Heart left ventricle (tissue), 16 donors: ENCODE measurements at regions not wholly inside any gene's neighbourhood (a gene's known extent, or its start where the extent isn't known, plus 50 kb on each side); places are given as distances from the start of the nearest gene placed in this dataset.

Experiments
- ATAC-seq, 4 donors: fragments of 200-7000 bp; cut with Tn5 transposase; one replicate each; pipeline ENCODE4 v1.9.1; 2020 to 2022; ENCODE audit warnings: moderate library complexity in 4 of 4, mild to moderate bottlenecking in 3 of 4, moderate number of reproducible peaks in 1 of 4
- DNase-seq, 5 donors: peaks; one replicate each; pipeline ENCODE4 v3.0.0-alpha.2; 2020
- H3K27ac ChIP-seq, 12 donors: fragments of 200-600 bp; sonication (generic) in 4 of 12; one replicate each; pipeline versions ENCODE4 v1.5.0 to v1.8.0; 2016 to 2022; ENCODE audit warnings: mild to moderate bottlenecking in 2 of 12
- H3K27me3 ChIP-seq, 9 donors: fragments of 200-600 bp; sonication (generic) in 2 of 9; one replicate each; pipeline versions ENCODE4 v1.5.1 to v1.8.0; 2016 to 2022; ENCODE audit warnings: mild to moderate bottlenecking in 3 of 9
- H3K36me3 ChIP-seq, 9 donors: fragments of 200-600 bp; sonication (generic) in 2 of 9; one replicate each; pipeline versions ENCODE4 v1.5.0 to v1.8.0; 2018 to 2022; ENCODE audit warnings: mild to moderate bottlenecking in 2 of 9
- H3K4me1 ChIP-seq, 12 donors: fragments of 200-600 bp; sonication (generic) in 4 of 12; one replicate each; pipeline versions ENCODE4 v1.5.0 to v1.8.0; 2016 to 2022; ENCODE audit warnings: mild to moderate bottlenecking in 3 of 12
- H3K4me3 ChIP-seq, 12 donors: fragments of 200-600 bp; sonication (generic) in 4 of 12; one replicate each; pipeline versions ENCODE4 v1.5.0 to v1.8.0; 2017 to 2022; ENCODE audit warnings: mild to moderate bottlenecking in 9 of 12, moderate library complexity in 4 of 12
- H3K9me3 ChIP-seq, 12 donors: fragments of 200-600 bp; sonication (generic) in 4 of 12; one replicate each; pipeline versions ENCODE4 v1.5.0 to v1.8.0; 2016 to 2022; ENCODE audit warnings: mild to moderate bottlenecking in 1 of 12
- POLR2A ChIP-seq, 2 donors: fragments of 450-650 bp; IDR thresholded peaks; one replicate each; pipeline ENCODE4 v1.6.1; 2017; ENCODE audit warnings: antibody characterized with exemption in 2 of 2, mild to moderate bottlenecking in 2 of 2, moderate library complexity in 2 of 2
- WGBS, 4 donors: extraction: QIAGEN DNeasy Blood & Tissue Kit in 2 of 4; methylation state at CpG; one replicate each; pipeline versions ENCODE4 v1.1.5 to v1.1.7; 2013 to 2018; 5-methylcytosine and 5-hydroxymethylcytosine counted together
- intact Hi-C, 10 donors: fragments of 100-400 bp; cut with DNase I; formaldehyde crosslinking; loops; one replicate each; pipeline versions ENCODE4 v1.11.1 to v1.14.2; 2022
- TF ChIP-seq, protein P1 (sequence below), 12 donors: fragments of 200-600 bp; sonication (generic) in 4 of 12; IDR thresholded peaks; one replicate each; pipeline versions ENCODE4 v1.5.0 to v1.8.0; 2018 to 2022; ENCODE audit warnings: antibody characterized with exemption in 12 of 12, mild to moderate bottlenecking in 5 of 12
- donor health status: ischemic (EF 13 %, LVEDD 7.1; RV severe dilation, severe dysfunction).
- donor health status: healthy with polysubstance abuse.
- donor health status: DM: no; HTN: yes; CAD: no.
- donor health status: DM: no; HTN: no; CAD: no.
- donor health status: ischemic (EF 25% LVEDD 6.9; RV normal size, moderate dysfunction).
- donor health status: ischemic (EF 25% LVEDD 5.7; RV mildly dilated, moderate dysfunction).
- donor health status: healthy.
- donor health status: DM: yes; HTN: yes; CAD: no.
- donor health status: ischemic (EF 35%, LVEDD 5.7; RV mildly dilated, moderate dysfunction).
- donor health status: nonischemic (EF 11% LVEDD 7.7; RV severe dilation, severe dysfunction).
- donor health status: DM: yes; HTN: yes; CAD: no.
- donor health status: PGD.
- donor health status: ischemic (EF 29% LVEDD 5.4; RV normal size, mild dysfunction).
- donor health status: nonischemic (EF 23%, LVEDD 6.1; RV moderate dilation, normal function).

DNA sequence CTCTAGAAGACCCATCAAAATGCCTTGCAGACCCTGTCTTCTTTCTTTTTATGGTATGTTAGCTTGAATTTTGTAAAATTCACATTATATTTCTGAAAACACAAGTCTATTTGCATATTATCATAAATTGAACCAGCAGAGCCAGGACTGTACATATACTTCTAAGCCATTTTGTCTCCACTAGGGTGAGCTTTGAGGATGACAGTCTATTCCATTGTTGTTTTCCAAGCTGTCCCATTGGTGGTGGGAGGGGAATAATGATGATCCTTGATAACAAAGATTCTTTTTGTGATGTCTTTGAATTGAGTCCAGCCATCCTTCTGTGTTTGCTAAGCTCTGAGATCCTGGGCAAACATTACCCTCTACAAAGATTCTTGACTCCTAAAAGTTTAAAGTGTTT lies 359.3 kb upstream of the PCDH20 start:
- DNase-seq (no peak), ATAC-seq (no peak)
- Histone ChIP-seq H3K27me3 (no peaks in the 10 kb centered on the region), H3K4me3 (no peak overlapping the region), H3K36me3 (no peaks in the 10 kb centered on the region), H3K27ac (no peak overlapping the region), H3K9me3 (peaks cover 0 to 3% (median 0%) of the 10 kb centered on the region in 12 donors), H3K4me1 (peaks cover 0 to 11% (median 0%) of the 10 kb centered on the region in 12 donors)
- intact Hi-C loops, result no loop called here
- TF ChIP-seq POLR2A (IDR thresholded peaks at IDR 0.05), result no peak
- TF ChIP-seq, protein P1, sequence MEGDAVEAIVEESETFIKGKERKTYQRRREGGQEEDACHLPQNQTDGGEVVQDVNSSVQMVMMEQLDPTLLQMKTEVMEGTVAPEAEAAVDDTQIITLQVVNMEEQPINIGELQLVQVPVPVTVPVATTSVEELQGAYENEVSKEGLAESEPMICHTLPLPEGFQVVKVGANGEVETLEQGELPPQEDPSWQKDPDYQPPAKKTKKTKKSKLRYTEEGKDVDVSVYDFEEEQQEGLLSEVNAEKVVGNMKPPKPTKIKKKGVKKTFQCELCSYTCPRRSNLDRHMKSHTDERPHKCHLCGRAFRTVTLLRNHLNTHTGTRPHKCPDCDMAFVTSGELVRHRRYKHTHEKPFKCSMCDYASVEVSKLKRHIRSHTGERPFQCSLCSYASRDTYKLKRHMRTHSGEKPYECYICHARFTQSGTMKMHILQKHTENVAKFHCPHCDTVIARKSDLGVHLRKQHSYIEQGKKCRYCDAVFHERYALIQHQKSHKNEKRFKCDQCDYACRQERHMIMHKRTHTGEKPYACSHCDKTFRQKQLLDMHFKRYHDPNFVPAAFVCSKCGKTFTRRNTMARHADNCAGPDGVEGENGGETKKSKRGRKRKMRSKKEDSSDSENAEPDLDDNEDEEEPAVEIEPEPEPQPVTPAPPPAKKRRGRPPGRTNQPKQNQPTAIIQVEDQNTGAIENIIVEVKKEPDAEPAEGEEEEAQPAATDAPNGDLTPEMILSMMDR (IDR thresholded peaks at IDR 0.05), result no peak

DNA sequence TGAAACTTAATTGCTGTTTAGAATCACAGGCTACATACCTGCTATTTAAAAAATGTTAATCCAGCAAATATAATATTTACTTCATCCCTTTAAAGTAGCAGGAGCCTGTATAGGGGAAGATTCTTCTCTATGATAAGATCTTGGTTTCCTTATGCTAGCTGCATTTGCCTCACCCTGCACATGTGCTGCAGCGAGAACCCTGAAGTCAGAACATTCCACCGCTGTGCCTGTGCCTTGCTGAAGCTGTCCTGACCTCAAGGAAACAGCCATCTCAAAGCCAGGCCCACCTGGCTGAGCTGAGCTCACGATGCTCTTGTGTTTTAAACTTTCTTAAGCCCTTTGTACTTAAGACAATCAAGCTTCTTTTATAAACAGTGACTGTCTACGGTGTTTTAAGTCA lies 355.0 kb upstream of the PCDH20 start:
- WGBS, 4 donors, result 70 to 81% (median 74%) methylated on average over 4 of the region's 4 CpGs
- intact Hi-C loops, result no loop called here
- H3K36me3 ChIP-seq, result no peaks in the 10 kb centered on the region

DNA sequence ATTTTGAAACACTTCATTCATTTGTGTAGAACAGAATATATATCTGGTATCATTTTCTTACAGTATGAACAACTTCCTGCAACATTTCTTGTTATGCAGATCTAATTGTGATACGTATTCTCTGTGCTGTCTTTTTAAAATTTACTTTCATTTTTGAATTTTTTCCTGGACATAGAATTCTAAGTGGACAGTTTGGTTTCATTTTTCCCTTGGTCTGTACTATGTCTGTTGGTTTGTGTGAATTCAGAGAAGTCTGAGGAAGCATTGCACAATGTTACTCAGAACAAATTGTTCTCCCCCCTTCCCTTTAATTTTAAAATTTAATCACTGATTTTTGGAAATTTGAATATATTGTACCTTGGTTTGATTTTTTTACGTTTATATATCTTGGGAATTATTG lies 352.5 kb upstream of the PCDH20 start:
- intact Hi-C loops, result no loop called here
- Histone ChIP-seq H3K4me3 (no peak overlapping the region), H3K27ac (no peak overlapping the region), H3K4me1 (no peaks in the 10 kb centered on the region), H3K9me3 (peaks cover 0 to 19% (median 4%) of the 10 kb centered on the region in 12 donors), H3K36me3 (no peaks in the 10 kb centered on the region), H3K27me3 (no peaks in the 10 kb centered on the region)
- TF ChIP-seq POLR2A (IDR thresholded peaks at IDR 0.05), result no peak
- TF ChIP-seq, protein P1 (IDR thresholded peaks at IDR 0.05), result no peak
- DNase-seq, result no peak
- 67 to 80% (median 78%) methylated on average over 2 of the region's 2 CpGs for WGBS, 4 donors
- ATAC-seq, result no peak

More for the DNA sequence above, 355.0 kb upstream of the PCDH20 start:
- ATAC-seq (no peak), DNase-seq (no peak)
- Histone ChIP-seq H3K9me3 (peaks cover 0 to 19% (median 4%) of the 10 kb centered on the region in 12 donors), H3K4me1 (no peaks in the 10 kb centered on the region), H3K27ac (no peak overlapping the region), H3K27me3 (no peaks in the 10 kb centered on the region), H3K4me3 (no peak overlapping the region)
- TF ChIP-seq, protein P1 (IDR thresholded peaks at IDR 0.05), result no peak
- TF ChIP-seq POLR2A (IDR thresholded peaks at IDR 0.05), result no peak

DNA sequence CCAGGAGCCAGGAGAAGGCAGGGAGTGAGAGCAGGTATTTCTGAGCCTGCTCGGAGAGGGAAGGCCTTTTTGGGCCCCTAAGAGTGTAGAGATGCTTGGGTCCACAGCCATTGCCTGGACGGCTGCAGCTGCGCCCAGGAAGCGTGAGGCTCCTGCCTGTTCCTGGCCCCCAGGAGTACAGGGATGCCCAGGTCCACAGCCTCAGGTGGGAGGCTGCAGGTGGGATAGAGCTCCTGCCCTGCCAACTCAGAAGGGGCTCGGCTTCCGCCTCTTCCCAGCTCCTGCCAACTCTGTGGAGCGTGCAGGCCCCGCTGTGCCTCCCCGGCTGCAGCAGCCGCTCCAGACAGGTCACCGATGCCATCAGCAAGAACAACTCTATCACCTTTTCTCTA lies 351.0 kb upstream of the PCDH20 start:
- DNase-seq (peak in 2 of 5 donors; percentile 18 to 32), ATAC-seq (no peak)
- no peak for TF ChIP-seq POLR2A (IDR thresholded peaks at IDR 0.05)
- TF ChIP-seq, protein P1 (IDR thresholded peaks at IDR 0.05), result no peak
- H3K27me3 ChIP-seq, result no peaks in the 10 kb centered on the region
- H3K36me3 ChIP-seq, result no peaks in the 10 kb centered on the region
- peaks cover 0 to 19% (median 4%) of the 10 kb centered on the region in 12 donors for H3K9me3 ChIP-seq
- no peaks in the 10 kb centered on the region for H3K4me1 ChIP-seq
- 90 to 94% (median 92%) methylated on average over 11 of the region's 11 CpGs for WGBS, 4 donors
- intact Hi-C loops, result no loop called here
- H3K4me3 ChIP-seq, result no peak overlapping the region
- no peak overlapping the region for H3K27ac ChIP-seq
